GM21381 (cell line): ENCODE measurements at regions not wholly inside any gene's neighbourhood (a gene's known extent, or its start where the extent isn't known, plus 50 kb on each side); places are given as distances from the start of the nearest gene placed in this dataset.
"Not testable (repeated sequence)": the region's sequence is repeated elsewhere in the genome, so short reads cannot be mapped to it uniquely, and the experiment has no call there.

ENCODE experiments used
- ATAC-seq: cut with Tn5 transposase; IDR thresholded peaks from one replicate; pipeline ENCODE4 v1.9.1; 2021; ENCODE audit warnings: mild to moderate bottlenecking, moderate library complexity; ENCODE audit not compliant: unreplicated experiment

DNA sequence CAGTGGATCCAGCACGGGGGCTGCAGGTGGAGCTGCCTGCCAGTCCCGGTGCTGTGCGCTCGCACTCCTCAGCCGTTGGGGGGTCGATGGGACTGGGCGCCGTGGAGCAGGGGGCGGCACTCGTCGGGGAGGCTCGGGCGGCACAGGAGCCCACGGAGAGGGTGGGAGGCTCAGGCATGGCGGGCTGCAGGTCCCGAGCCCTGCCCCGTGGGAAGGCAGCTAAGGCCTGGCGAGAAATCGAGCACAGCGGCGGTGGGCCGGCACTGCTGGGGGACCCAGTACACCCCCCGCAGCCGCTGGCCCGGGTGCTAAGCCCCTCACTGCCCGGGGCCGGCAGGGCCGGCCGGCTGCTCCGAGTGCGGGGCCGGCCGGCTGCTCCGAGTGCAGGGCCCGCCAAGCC, 52.3 kb upstream of the MARK1 start:
- not testable (repeated sequence) for ATAC-seq

DNA sequence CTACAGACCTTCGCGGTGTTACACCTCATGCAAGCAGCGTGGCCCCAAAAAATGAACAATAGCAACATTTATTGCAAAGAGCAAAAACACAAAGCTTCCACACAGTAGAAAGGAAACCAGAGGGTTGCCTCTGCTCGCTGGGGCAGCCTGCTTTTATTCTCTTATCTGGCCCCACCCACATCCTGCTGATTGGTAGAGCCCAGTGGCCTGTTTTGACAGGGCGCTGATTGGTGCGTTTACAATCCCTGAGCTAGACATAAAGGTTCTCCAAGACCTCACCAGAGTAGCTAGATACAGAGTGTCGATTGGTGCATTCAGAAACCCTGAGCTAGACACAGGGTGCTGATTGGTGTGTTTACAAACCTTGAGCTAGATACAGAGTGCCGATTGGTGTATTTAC, 52.8 kb upstream of the MARK1 start:
- ATAC-seq: not testable (repeated sequence)

GRCh38 chr1:220473440-220473839, 54.5 kb upstream of the MARK1 start:
- ATAC-seq: no peak

DNA sequence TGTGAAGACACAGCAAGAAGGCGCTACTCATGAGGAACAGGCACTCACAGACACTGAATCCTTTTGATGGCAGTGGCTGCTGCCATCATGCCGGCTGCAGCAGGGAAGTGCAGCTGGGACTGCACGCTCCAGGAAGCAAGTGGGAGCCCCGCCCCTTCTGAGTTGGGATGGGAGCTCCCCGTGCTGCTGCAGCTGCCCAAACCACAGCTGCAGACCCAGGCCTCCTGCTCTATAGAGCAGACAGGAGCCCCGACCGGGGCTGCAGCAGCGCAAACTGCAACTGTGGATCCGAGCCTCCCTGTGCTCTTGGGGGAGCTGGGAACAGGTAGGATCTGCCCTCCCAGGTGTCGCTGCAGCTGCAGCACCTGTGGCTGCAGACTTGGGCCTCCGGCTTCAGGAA, 65.2 kb upstream of the MARK1 start:
- no peak for ATAC-seq

GRCh38 chr1:220458936-220459335, 69.0 kb upstream of the MARK1 start:
- ATAC-seq: no peak

DNA sequence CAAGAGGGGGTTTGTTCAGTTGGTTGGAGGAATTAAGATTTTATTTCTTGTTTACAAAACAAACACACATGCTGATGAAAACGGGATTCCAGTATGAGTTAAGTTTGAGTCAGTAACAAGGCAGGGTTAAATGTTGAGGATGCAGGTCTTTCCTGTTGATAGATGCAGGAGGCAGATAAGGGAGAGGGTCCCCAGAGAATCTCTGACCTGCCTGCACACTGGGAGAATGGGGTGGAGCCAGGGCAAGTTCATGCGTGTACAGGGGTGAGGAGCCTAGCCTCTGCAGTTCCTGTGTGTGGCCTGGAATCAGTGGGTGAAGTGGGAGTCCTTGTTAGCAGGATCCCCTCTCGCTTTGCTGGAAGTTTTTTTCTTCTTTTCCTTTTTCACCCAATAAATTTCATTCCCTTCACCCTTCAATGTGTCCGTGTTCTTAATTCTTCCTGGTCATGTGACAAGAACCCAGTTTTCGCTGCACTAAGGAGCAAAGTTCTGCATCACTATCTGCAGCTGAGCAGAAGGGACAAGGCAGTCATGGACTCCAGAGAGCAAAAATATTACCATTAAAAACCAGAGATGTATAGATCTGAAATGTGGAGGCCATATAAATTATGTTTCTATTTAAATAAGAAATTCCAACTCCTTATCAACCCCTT, 69.9 kb upstream of the MARK1 start:
- ATAC-seq: no peak

- ATAC-seq: no peak
Measured at GRCh38 chr1:220455559-220455958, 72.4 kb upstream of the MARK1 start.

- no peak for ATAC-seq
Measured at GRCh38 chr1:220454155-220454777, 73.7 kb upstream of the MARK1 start.

GRCh38 chr1:220453371-220453770, 74.6 kb upstream of the MARK1 start:
- ATAC-seq: no peak

DNA sequence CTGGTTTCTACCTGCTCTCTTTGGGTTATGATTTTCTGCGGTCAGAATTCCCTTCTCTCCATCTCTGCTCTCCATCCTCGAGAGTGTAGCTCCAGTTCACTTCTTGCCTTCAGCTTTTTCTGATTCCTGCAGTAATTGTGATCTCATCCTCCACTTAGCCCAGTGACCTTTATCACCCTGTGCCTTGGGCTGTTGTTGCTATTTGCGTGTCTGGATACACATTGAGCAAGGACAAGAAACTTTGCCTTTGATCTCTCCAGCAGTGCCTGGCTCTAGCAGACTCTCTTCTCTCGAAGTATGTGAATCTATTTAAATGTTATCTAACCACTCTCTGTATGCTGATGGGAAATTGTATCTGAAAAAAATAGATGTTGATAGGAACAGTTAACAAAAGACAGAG, 76.4 kb upstream of the MARK1 start:
- ATAC-seq: no peak

DNA sequence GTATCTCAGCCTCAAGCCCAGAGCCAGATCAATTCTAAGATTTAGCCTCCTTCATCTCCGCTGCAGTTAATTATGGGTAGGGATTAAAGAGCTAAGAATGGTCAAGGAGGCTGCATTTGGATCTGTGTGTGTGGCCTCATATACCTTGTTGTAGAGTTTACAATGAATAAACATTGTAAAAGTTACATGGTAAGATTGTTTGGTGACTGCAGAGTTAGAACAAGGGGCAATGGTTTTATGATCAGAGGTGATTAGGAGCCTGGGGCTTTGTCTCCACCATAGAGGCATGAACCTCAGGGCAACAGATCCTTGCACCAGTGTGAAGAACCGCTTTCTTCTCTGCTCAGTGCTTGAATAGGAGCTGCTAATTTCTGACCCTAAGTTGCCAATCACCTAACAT, 77.0 kb upstream of the MARK1 start:
- ATAC-seq: no peak

DNA sequence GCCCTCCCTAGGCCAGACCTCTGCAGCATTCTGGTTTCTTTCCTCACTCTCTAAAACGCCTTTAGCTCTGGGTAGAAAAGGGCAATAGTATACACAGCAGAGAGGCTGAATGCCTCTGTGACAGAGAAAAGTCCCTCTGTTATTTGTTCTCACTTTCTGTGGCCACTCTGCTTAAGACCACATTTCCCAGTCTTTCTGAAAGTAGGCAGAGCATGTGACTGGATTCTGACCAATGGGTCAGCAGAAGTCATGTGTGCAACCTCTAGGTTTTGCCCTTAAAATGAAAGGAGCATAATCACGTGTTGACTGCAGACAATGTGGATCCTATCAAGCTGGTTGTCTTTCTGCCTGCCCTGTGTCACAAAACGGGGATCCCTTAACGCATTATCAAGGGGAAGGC, 79.7 kb upstream of the MARK1 start:
- ATAC-seq: no peak

- ATAC-seq: not testable (repeated sequence)
Measured at GRCh38 chr1:220444586-220444985, 83.3 kb upstream of the MARK1 start.

DNA sequence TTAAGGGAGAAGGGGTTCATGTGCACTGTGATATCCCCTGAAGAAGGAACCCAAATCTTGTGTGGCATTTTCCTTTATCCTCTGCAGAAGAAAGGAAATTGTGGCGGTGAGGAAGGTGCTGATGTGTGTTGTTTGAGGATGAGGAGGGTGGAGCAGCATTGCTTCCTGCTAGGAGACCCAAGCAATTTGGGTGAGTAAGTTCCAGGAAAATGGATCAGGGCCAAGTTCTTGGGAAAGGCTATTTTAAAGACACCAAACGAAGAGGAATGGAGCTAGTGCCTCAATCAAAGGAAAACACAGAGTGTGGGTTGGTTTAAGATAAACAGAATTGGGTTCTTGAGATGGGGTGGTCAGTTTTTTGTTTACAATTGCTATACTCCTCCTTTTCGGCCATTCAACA, 86.7 kb upstream of the MARK1 start:
- ATAC-seq: no peak

DNA sequence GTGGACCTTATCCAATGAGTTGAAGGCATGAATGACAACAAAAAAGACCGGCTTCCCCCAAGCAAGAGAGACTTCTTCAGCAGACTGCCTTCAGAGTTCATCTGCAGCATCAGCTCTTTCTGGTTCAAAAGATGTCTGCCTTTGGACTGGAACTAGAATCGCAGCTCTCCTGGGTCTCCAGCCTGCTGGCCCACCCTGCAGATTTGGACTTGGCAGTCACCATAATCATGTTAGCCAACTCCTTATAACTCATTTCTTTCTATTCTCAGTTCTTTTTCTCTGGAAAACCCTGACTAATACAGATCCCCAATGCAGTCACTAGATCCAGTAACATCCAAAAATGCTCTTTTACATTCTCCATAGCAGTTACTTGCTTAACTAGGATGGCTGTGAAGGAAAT, 89.2 kb upstream of the MARK1 start:
- no peak for ATAC-seq

DNA sequence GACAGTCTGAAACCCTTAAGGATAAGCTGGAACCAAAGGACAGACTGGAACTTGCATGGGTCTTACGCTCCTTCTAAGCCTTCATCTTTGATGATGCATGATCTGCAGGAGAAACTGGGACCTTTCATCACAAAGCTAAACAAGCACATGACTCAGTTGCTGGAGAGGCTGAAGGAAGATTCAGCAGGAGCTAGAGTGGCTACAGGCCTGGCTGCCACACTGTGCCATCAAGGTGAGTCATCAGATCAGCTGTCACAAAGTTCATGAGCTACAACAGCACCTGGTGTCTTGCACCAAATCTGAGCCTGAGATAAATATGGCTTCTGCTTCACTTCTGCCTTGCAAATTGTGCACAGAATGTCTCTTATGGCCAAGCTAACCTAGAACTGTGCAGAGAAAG, 95.5 kb upstream of the MARK1 start:
- ATAC-seq: no peak

DNA sequence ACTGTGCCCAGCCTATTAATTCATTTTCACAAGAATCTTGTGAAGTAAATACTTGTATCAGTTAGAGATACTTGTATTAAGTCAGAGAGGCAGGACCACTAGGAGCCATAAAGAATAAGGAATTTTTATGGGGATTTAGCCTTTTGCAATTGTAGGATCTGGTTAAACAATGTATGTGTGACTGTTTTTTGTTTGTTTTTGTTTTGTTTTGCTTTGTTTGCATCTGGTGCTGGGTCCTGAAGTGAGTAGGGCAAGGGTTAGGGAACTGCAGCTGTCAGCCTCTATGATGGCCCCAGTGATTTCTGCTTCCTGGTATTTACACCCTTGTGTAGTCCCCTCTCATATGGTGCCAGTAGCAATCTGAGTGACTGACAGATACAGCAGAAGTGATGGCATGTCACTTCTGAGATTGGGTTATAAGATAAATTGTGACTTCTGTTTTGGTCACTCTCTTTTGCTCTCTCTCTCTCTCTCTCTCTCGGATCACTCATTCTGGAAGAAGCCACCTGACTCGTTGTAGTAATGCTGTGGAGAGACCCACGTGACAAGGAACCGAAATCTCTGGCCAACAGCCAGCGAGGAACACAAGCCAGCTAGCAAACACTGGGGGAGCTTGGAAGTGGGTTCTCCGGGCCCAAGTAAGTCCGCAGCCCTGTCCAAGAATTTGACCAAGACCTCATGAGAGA, 96.2 kb upstream of the MARK1 start:
- no peak for ATAC-seq

- no peak for ATAC-seq
Measured at GRCh38 chr1:220430586-220430985, 97.3 kb upstream of the MARK1 start.

GRCh38 chr1:220430059-220430458, 97.9 kb upstream of the MARK1 start:
- ATAC-seq: no peak

DNA sequence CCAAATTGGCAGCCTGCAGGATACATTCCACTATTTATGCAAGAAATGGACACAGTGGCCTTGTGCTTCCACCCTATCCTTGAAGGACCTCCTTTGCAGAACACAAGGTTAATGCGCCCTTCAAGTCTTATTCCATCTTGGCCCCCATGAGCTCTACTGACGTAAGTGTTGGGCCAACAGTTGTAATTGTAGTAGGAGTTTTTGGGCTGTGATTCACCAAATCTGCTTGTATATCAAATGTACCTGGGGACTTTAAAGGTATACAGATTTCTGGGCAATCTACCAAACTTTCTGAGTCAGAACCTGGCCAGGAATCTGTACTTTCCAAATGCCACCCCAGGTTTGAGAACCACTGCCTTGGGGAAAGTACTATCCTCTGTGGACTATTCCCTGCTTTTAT, 100.9 kb upstream of the MARK1 start:
- no peak for ATAC-seq

DNA sequence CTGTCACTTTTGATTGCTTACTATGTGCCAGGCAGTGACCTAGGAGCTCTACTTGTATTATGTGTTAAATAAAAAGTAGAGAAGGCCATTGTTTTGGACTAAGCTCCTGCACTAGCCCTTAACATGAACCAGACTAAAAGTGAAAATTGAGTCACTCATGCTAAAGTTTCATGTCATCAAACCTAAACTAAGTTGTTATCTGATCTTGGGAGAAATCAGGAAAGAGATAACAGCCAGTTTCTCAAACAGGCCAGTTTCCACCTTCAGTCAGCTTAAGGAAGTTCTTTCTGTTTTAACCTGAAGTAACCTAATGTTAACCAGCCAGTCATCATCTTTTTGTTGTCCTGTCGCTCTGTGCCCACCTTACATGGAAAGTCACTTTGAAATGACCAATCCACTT, 102.1 kb upstream of the MARK1 start:
- ATAC-seq: no peak

- ATAC-seq: no peak
Measured at GRCh38 chr1:220421508-220421907, 106.4 kb upstream of the MARK1 start.
